ENCODE measurements at regions not wholly inside any gene's neighbourhood (a gene's known extent, or its start where the extent isn't known, plus 50 kb on each side); places are given as distances from the start of the nearest gene placed in this dataset.

GRCh38 chr16:66205287-66206231 is 160.9 kb upstream of the CDH5 start (continued):
- no peak for TF ChIP-seq ZNF317 (CRISPR knock-in tag; IDR thresholded peaks at IDR 0.05; ENCODE audit: borderline replicate concordance, low read depth)
- TF ChIP-seq, protein P1, sequence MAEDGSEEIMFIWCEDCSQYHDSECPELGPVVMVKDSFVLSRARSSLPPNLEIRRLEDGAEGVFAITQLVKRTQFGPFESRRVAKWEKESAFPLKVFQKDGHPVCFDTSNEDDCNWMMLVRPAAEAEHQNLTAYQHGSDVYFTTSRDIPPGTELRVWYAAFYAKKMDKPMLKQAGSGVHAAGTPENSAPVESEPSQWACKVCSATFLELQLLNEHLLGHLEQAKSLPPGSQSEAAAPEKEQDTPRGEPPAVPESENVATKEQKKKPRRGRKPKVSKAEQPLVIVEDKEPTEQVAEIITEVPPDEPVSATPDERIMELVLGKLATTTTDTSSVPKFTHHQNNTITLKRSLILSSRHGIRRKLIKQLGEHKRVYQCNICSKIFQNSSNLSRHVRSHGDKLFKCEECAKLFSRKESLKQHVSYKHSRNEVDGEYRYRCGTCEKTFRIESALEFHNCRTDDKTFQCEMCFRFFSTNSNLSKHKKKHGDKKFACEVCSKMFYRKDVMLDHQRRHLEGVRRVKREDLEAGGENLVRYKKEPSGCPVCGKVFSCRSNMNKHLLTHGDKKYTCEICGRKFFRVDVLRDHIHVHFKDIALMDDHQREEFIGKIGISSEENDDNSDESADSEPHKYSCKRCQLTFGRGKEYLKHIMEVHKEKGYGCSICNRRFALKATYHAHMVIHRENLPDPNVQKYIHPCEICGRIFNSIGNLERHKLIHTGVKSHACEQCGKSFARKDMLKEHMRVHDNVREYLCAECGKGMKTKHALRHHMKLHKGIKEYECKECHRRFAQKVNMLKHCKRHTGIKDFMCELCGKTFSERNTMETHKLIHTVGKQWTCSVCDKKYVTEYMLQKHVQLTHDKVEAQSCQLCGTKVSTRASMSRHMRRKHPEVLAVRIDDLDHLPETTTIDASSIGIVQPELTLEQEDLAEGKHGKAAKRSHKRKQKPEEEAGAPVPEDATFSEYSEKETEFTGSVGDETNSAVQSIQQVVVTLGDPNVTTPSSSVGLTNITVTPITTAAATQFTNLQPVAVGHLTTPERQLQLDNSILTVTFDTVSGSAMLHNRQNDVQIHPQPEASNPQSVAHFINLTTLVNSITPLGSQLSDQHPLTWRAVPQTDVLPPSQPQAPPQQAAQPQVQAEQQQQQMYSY (CRISPR knock-in tag; IDR thresholded peaks at IDR 0.05): no peak

DNA sequence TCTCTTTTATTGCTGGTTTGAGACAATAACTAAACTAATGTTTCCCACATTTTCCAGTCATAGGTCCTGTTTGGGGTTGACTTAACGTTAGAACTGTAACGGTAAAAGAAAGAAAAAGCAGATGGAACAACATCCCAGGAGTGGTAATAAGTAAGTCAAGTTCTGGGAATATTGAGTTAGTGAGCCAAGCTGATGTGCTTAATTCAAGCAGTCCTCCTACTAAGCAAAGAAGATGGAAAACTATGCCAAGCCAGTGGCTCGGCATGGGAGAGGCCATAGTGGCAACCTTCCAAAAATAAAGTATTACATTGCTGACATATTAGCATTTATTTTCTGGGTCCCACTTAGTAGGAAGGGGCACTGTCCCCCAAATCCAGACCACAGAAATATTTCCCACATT is 161.7 kb upstream of the CDH5 start:
- CTCF ChIA-PET: no interaction called here
- no peaks in the 10 kb centered on the region for H3K36me3 Mint-ChIP-seq

GRCh38 chr16:66203476-66203875 is 163.0 kb upstream of the CDH5 start:
- CTCF ChIA-PET: no interaction called here
- POLR2A ChIA-PET: no interaction called here
- Mint-ChIP-seq H3K36me3 (no peaks in the 10 kb centered on the region), H3K4me1 (peaks cover 17% of the 10 kb centered on the region), H3K9me3 (peaks cover 8% of the 10 kb centered on the region; the same call in 1 of the 2 replicates), H3K27me3 (ENCODE audit: low read depth) (peaks cover 3% of the 10 kb centered on the region; the same call in 1 of the 2 replicates), H3K4me3 (no peak overlapping the region), H3K27ac (no peak overlapping the region)
- DNase-seq (ENCODE audit: low spot score): no peak
- TF ChIP-seq GABPB1 (CRISPR knock-in tag; IDR thresholded peaks at IDR 0.05) (no peak), ESRRA (CRISPR knock-in tag; IDR thresholded peaks at IDR 0.05; ENCODE audit: borderline replicate concordance) (no peak)
- TF ChIP-seq, protein P2, sequence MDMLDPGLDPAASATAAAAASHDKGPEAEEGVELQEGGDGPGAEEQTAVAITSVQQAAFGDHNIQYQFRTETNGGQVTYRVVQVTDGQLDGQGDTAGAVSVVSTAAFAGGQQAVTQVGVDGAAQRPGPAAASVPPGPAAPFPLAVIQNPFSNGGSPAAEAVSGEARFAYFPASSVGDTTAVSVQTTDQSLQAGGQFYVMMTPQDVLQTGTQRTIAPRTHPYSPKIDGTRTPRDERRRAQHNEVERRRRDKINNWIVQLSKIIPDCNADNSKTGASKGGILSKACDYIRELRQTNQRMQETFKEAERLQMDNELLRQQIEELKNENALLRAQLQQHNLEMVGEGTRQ (CRISPR knock-in tag; IDR thresholded peaks at IDR 0.05): no peak
- TF ChIP-seq, protein P3, sequence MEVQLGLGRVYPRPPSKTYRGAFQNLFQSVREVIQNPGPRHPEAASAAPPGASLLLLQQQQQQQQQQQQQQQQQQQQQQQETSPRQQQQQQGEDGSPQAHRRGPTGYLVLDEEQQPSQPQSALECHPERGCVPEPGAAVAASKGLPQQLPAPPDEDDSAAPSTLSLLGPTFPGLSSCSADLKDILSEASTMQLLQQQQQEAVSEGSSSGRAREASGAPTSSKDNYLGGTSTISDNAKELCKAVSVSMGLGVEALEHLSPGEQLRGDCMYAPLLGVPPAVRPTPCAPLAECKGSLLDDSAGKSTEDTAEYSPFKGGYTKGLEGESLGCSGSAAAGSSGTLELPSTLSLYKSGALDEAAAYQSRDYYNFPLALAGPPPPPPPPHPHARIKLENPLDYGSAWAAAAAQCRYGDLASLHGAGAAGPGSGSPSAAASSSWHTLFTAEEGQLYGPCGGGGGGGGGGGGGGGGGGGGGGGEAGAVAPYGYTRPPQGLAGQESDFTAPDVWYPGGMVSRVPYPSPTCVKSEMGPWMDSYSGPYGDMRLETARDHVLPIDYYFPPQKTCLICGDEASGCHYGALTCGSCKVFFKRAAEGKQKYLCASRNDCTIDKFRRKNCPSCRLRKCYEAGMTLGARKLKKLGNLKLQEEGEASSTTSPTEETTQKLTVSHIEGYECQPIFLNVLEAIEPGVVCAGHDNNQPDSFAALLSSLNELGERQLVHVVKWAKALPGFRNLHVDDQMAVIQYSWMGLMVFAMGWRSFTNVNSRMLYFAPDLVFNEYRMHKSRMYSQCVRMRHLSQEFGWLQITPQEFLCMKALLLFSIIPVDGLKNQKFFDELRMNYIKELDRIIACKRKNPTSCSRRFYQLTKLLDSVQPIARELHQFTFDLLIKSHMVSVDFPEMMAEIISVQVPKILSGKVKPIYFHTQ (CRISPR knock-in tag; IDR thresholded peaks at IDR 0.05): no peak
- TF ChIP-seq, protein P4, sequence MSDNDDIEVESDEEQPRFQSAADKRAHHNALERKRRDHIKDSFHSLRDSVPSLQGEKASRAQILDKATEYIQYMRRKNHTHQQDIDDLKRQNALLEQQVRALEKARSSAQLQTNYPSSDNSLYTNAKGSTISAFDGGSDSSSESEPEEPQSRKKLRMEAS (CRISPR knock-in tag; IDR thresholded peaks at IDR 0.05): no peak
- ATAC-seq: no peak

More for the DNA sequence above, 161.7 kb upstream of the CDH5 start:
- DNase-seq (ENCODE audit: low spot score): no peak
- no peak for ATAC-seq
- peaks cover 8% of the 10 kb centered on the region; the same call in 1 of the 2 replicates for H3K9me3 Mint-ChIP-seq
- no peak for TF ChIP-seq PRRX2 (CRISPR knock-in tag; IDR thresholded peaks at IDR 0.05)
- TF ChIP-seq ZNF219 (CRISPR knock-in tag; IDR thresholded peaks at IDR 0.05; ENCODE audit: borderline replicate concordance): no peak
- TF ChIP-seq SP1 (CRISPR knock-in tag; conservative IDR thresholded peaks at IDR 0.05): no peak
- TF ChIP-seq, protein P5, sequence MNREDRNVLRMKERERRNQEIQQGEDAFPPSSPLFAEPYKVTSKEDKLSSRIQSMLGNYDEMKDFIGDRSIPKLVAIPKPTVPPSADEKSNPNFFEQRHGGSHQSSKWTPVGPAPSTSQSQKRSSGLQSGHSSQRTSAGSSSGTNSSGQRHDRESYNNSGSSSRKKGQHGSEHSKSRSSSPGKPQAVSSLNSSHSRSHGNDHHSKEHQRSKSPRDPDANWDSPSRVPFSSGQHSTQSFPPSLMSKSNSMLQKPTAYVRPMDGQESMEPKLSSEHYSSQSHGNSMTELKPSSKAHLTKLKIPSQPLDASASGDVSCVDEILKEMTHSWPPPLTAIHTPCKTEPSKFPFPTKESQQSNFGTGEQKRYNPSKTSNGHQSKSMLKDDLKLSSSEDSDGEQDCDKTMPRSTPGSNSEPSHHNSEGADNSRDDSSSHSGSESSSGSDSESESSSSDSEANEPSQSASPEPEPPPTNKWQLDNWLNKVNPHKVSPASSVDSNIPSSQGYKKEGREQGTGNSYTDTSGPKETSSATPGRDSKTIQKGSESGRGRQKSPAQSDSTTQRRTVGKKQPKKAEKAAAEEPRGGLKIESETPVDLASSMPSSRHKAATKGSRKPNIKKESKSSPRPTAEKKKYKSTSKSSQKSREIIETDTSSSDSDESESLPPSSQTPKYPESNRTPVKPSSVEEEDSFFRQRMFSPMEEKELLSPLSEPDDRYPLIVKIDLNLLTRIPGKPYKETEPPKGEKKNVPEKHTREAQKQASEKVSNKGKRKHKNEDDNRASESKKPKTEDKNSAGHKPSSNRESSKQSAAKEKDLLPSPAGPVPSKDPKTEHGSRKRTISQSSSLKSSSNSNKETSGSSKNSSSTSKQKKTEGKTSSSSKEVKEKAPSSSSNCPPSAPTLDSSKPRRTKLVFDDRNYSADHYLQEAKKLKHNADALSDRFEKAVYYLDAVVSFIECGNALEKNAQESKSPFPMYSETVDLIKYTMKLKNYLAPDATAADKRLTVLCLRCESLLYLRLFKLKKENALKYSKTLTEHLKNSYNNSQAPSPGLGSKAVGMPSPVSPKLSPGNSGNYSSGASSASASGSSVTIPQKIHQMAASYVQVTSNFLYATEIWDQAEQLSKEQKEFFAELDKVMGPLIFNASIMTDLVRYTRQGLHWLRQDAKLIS (CRISPR knock-in tag; IDR thresholded peaks at IDR 0.05; ENCODE audit: borderline replicate concordance): no peak
- peaks cover 17% of the 10 kb centered on the region for H3K4me1 Mint-ChIP-seq
- H3K4me3 Mint-ChIP-seq: no peak overlapping the region
- H3K27me3 Mint-ChIP-seq (ENCODE audit: low read depth): peaks cover 3% of the 10 kb centered on the region; the same call in 1 of the 2 replicates
- POLR2A ChIA-PET: no interaction called here
- no peak overlapping the region for H3K27ac Mint-ChIP-seq

All from WTC11 (cell line).